Tibial artery (tissue), 4 donors: ENCODE measurements at regions not wholly inside any gene's neighbourhood (a gene's known extent, or its start where the extent isn't known, plus 50 kb on each side); places are given as distances from the start of the nearest gene placed in this dataset.

Source experiments
- DNase-seq, 2 donors: peaks; one replicate each; pipeline ENCODE4 v3.0.0-alpha.2; 2019
- H3K27ac ChIP-seq, 2 donors: fragments of 200-600 bp; sonication (generic) in 1 of 2; 1 replicate in 1 of 2; 2 replicates in 1 of 2; pipeline ENCODE4 v1.5.1; 2018 to 2019; ENCODE audit warnings: mild to moderate bottlenecking in 1 of 2
- H3K27me3 ChIP-seq, 2 donors: fragments of 200-600 bp; sonication (generic) in 1 of 2; one replicate each; pipeline versions ENCODE4 v1.5.1 to v1.6.0; 2016 to 2019
- H3K36me3 ChIP-seq, 3 donors: fragments of 200-600 bp; sonication (generic) in 2 of 3; one replicate each; pipeline ENCODE4 v1.5.1; 2016 to 2019; ENCODE audit warnings: mild to moderate bottlenecking in 2 of 3
- H3K4me1 ChIP-seq, 4 donors: fragments of 200-600 bp; sonication (generic) in 2 of 4; 1 replicate in 3 of 4; 2 replicates in 1 of 4; pipeline ENCODE4 v1.5.1; 2016 to 2019
- H3K4me3 ChIP-seq, 2 donors: fragments of 200-600 bp; sonication (generic) in 1 of 2; 1 replicate in 1 of 2; 2 replicates in 1 of 2; pipeline ENCODE4 v1.5.1; 2018 to 2019; ENCODE audit warnings: mild to moderate bottlenecking in 2 of 2
- H3K9me3 ChIP-seq, 3 donors: fragments of 200-600 bp; sonication (generic) in 1 of 3; one replicate each; pipeline ENCODE4 v1.5.1; 2016 to 2019
- intact Hi-C: fragments of 100-400 bp; cut with DNase I; formaldehyde crosslinking; loops from one replicate; pipeline ENCODE4 v1.15.0; 2023; ENCODE audit warnings: low total_unique reads
- TF ChIP-seq, protein P1 (sequence below), 2 experiments: fragments of 200-600 bp in 1 of 2; fragments of 450-650 bp in 1 of 2; IDR thresholded peaks; one replicate each; pipeline ENCODE4 v1.5.1; 2017 to 2019; ENCODE audit warnings: antibody characterized with exemption in 2 of 2, mild to moderate bottlenecking in 1 of 2, moderate library complexity in 1 of 2

- Histone ChIP-seq H3K27me3 (no peaks in the 10 kb centered on the region), H3K36me3 (no peaks in the 10 kb centered on the region), H3K4me1 (peaks cover 0 to 3% (median 0%) of the 10 kb centered on the region in 4 donors), H3K27ac (no peak overlapping the region), H3K9me3 (no peaks in the 10 kb centered on the region), H3K4me3 (no peak overlapping the region)
- DNase-seq: no peak
- TF ChIP-seq, protein P1, sequence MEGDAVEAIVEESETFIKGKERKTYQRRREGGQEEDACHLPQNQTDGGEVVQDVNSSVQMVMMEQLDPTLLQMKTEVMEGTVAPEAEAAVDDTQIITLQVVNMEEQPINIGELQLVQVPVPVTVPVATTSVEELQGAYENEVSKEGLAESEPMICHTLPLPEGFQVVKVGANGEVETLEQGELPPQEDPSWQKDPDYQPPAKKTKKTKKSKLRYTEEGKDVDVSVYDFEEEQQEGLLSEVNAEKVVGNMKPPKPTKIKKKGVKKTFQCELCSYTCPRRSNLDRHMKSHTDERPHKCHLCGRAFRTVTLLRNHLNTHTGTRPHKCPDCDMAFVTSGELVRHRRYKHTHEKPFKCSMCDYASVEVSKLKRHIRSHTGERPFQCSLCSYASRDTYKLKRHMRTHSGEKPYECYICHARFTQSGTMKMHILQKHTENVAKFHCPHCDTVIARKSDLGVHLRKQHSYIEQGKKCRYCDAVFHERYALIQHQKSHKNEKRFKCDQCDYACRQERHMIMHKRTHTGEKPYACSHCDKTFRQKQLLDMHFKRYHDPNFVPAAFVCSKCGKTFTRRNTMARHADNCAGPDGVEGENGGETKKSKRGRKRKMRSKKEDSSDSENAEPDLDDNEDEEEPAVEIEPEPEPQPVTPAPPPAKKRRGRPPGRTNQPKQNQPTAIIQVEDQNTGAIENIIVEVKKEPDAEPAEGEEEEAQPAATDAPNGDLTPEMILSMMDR (IDR thresholded peaks at IDR 0.05): no peak
- intact Hi-C loops: no loop called here
These were observed 613.6 kb downstream of the ZNF608 start for GRCh38 chr5:124132843-124133242.

DNA sequence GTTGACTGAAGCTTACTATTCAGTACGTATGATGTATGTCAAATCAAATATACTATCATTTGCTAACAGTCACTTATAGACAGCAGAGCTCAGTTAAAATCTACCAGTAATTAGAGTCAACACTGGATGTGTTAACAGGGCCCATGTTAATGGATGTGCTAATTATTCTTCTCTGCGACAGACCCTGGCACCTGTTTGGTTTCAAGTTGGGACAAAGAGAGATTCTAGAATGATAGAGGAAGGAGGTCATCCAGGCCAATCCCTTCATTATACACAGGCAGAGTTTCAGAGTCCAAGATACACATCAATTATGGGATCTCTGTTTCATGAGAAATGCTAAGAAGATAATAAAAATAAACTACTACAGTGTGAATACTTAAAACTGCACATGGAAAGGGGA, 615.0 kb downstream of the ZNF608 start:
- H3K36me3 ChIP-seq: no peaks in the 10 kb centered on the region
- H3K4me1 ChIP-seq: peaks cover 0 to 9% (median 0%) of the 10 kb centered on the region in 4 donors
- H3K9me3 ChIP-seq: no peaks in the 10 kb centered on the region
- no peaks in the 10 kb centered on the region for H3K27me3 ChIP-seq
- intact Hi-C loops: no loop called here
- DNase-seq: no peak
- TF ChIP-seq, protein P1 (IDR thresholded peaks at IDR 0.05): no peak
- no peak overlapping the region for H3K4me3 ChIP-seq
- no peak overlapping the region for H3K27ac ChIP-seq

DNA sequence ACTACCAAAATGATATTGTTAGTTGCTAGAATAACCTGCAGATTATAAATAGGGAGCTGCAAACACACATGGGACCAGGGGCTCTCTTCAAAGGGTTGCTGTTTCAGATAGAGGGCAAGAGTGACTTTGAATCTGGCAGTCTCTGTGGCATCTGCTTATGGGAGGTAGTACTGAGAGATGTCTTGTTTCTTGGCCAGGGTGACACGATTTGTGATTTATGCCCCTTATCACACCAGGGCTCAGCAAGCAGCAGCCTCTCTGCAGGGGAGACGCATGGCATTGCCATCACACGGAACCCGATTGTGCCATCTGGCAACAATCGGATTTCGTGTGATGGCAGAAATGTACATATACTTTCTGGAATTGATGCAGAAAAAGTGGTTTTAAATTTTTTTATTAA, 615.6 kb downstream of the ZNF608 start:
- TF ChIP-seq, protein P1 (IDR thresholded peaks at IDR 0.05): no peak
- Histone ChIP-seq H3K27ac (no peak overlapping the region), H3K27me3 (no peaks in the 10 kb centered on the region), H3K4me3 (no peak overlapping the region), H3K36me3 (no peaks in the 10 kb centered on the region), H3K4me1 (peaks cover 0 to 9% (median 0%) of the 10 kb centered on the region in 4 donors), H3K9me3 (no peaks in the 10 kb centered on the region)
- no peak for DNase-seq
- intact Hi-C loops: no loop called here

- TF ChIP-seq, protein P1 (IDR thresholded peaks at IDR 0.05): no peak
- Histone ChIP-seq H3K4me3 (no peak overlapping the region), H3K9me3 (no peaks in the 10 kb centered on the region), H3K36me3 (no peaks in the 10 kb centered on the region), H3K27me3 (no peaks in the 10 kb centered on the region), H3K4me1 (peaks cover 0 to 9% (median 0%) of the 10 kb centered on the region in 4 donors), H3K27ac (no peak overlapping the region)
- DNase-seq: no peak
- intact Hi-C loops: no loop called here
These were observed 616.9 kb downstream of the CSNK1G3 start for GRCh38 chr5:124128867-124129266.

DNA sequence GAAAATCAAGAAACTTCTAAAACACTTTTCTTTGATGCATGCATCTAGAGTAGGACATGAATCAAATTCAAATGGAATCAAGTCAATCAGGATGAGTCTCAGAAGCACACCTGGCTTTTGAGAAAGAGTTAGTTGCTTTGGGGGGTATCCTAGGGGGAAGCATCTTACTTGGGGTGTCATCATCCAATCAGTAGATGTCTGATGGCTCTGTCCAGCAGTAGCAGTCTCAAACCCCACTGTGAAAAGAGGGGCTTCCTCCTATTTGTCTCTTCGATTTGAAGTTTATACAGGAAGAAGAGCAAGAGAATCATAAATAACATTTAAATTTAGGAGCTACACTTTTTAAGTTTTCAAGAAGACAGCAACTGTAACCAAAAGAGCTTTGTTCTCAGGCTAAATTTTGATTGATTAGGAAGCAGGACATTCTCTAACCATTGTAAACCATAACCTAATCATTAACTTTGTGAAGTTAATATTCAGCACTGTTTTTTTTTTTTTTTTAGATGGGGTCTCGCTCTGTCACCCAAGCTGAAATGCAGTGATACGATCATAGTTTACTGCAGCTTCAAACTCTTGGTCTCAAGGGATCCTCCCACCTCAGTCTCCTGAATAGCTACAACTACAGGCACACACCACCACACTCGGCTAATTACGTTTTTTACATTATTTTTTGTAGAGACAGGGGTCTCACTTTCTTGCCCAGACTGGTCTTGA, 614.7 kb downstream of the CSNK1G3 start:
- no peak overlapping the region for H3K27ac ChIP-seq
- H3K4me1 ChIP-seq: peaks cover 0 to 9% (median 0%) of the 10 kb centered on the region in 4 donors
- no peaks in the 10 kb centered on the region for H3K27me3 ChIP-seq
- TF ChIP-seq, protein P1 (IDR thresholded peaks at IDR 0.05): no peak
- no peak for DNase-seq
- H3K9me3 ChIP-seq: no peaks in the 10 kb centered on the region
- intact Hi-C loops: no loop called here
- H3K4me3 ChIP-seq: no peak overlapping the region
- H3K36me3 ChIP-seq: no peaks in the 10 kb centered on the region
